ENCODE measurements at regions not wholly inside any gene's neighbourhood (a gene's known extent, or its start where the extent isn't known, plus 50 kb on each side); places are given as distances from the start of the nearest gene placed in this dataset.

GRCh38 chr13:94822356-94822755, 110.0 kb upstream of the SOX21 start:
- DNase-seq (no peak), ATAC-seq (no peak), FAIRE-seq (no peak)
- H3K4me1 ChIP-seq: no peaks in the 10 kb centered on the region
- no peaks in the 10 kb centered on the region for H3K9me3 ChIP-seq
- WGBS, 2 donors: 74 to 90% methylated on average over 3 of the region's 3 CpGs
- peaks cover 0 to 8% (median 0%) of the 10 kb centered on the region in 4 donors for H3K27me3 ChIP-seq
- H3K27ac ChIP-seq: no peak overlapping the region
- intact Hi-C loops (cut with DNase I): no loop called here
- no peak for TF ChIP-seq CTCF (IDR thresholded peaks at IDR 0.05)
- no peaks in the 10 kb centered on the region for H3K36me3 ChIP-seq
- no peak overlapping the region for H3K4me3 ChIP-seq

GRCh38 chr13:94816256-94816655, 103.9 kb upstream of the SOX21 start:
- DNase-seq: no peak
- Histone ChIP-seq H3K27ac (no peak overlapping the region), H3K4me3 (no peak overlapping the region), H3K4me1 (no peaks in the 10 kb centered on the region), H3K27me3 (peaks cover 0 to 8% (median 0%) of the 10 kb centered on the region in 4 donors), H3K9me3 (no peaks in the 10 kb centered on the region), H3K36me3 (no peaks in the 10 kb centered on the region)
- intact Hi-C loops (cut with DNase I): no loop called here
- 93 to 98% methylated on average over 7 of the region's 7 CpGs for WGBS, 2 donors
- FAIRE-seq: no peak
- ATAC-seq: no peak
- no peak for TF ChIP-seq CTCF (IDR thresholded peaks at IDR 0.05)

- no peak for TF ChIP-seq CTCF (IDR thresholded peaks at IDR 0.05)
- H3K4me3 ChIP-seq: no peak overlapping the region
- no peaks in the 10 kb centered on the region for H3K27me3 ChIP-seq
- H3K36me3 ChIP-seq: no peaks in the 10 kb centered on the region
- ATAC-seq (no peak), DNase-seq (no peak), FAIRE-seq (no peak)
- no peak overlapping the region for H3K27ac ChIP-seq
- intact Hi-C loops (cut with DNase I): no loop called here
- WGBS, 2 donors: 85 to 90% methylated on average over 4 of the region's 4 CpGs
- H3K4me1 ChIP-seq: no peaks in the 10 kb centered on the region
- no peaks in the 10 kb centered on the region for H3K9me3 ChIP-seq
Observed at GRCh38 chr13:94813920-94814475, 101.7 kb upstream of the SOX21 start.

- H3K9me3 ChIP-seq: no peaks in the 10 kb centered on the region
- no peak overlapping the region for H3K27ac ChIP-seq
- ATAC-seq: no peak
- no peak for TF ChIP-seq CTCF (IDR thresholded peaks at IDR 0.05)
- no peaks in the 10 kb centered on the region for H3K27me3 ChIP-seq
- H3K4me1 ChIP-seq: no peaks in the 10 kb centered on the region
- no peaks in the 10 kb centered on the region for H3K36me3 ChIP-seq
- no peak for DNase-seq
- intact Hi-C loops (cut with DNase I): no loop called here
- FAIRE-seq: no peak
- no peak overlapping the region for H3K4me3 ChIP-seq
Observed at GRCh38 chr13:94811753-94812152, 99.4 kb upstream of the SOX21 start.

DNA sequence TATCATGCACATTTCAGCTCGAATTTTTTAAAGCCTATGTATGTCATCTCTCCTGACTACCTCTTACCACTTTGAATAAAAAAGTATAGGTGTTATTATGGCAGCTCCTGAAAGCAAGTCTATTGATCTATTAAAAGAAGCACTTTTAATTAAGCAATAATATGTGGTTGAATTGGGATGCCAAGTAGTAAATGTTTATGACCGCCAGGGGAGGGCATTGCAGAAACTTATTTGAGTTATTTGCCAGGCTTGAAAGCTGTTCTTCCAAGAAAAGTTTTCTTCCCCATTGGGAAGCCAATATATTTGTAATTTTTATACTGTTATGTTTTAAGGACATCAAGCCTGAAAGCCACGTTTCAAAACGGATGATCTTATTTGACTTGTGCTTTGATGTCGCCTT, 88.1 kb upstream of the SOX21 start:
- Histone ChIP-seq H3K4me1 (no peaks in the 10 kb centered on the region), H3K27me3 (no peaks in the 10 kb centered on the region), H3K36me3 (no peaks in the 10 kb centered on the region), H3K4me3 (no peak overlapping the region), H3K9me3 (no peaks in the 10 kb centered on the region), H3K27ac (no peak overlapping the region)
- ATAC-seq: no peak
- intact Hi-C loops (cut with DNase I): no loop called here
- FAIRE-seq: no peak
- no peak for DNase-seq
- WGBS, 2 donors: 70 to 79% methylated on average over 5 of the region's 5 CpGs
- no peak for TF ChIP-seq CTCF (IDR thresholded peaks at IDR 0.05)
